Epithelial cell of prostate (primary cell): ENCODE measurements at regions not wholly inside any gene's neighbourhood (a gene's known extent, or its start where the extent isn't known, plus 50 kb on each side); places are given as distances from the start of the nearest gene placed in this dataset.
"Not testable (repeated sequence)": the region's sequence is repeated elsewhere in the genome, so short reads cannot be mapped to it uniquely, and the experiment has no call there.

Experiments used
- DNase-seq: peaks from one replicate; pipeline ENCODE4 v3.0.0-alpha.2; 2011; ENCODE audit warnings: low read depth, low spot score
- H3K27ac ChIP-seq: fragments of 450-650 bp; 2 replicates; pipeline ENCODE4 v1.5.1; 2017; ENCODE audit warnings: mild to moderate bottlenecking

GRCh38 chr7:405489-406211 is 114.0 kb downstream of the PDGFA start:
- DNase-seq, result no peak
- no peak overlapping the region for H3K27ac ChIP-seq

- DNase-seq, result no peak
- H3K27ac ChIP-seq, result no peak overlapping the region
These were observed 111.7 kb downstream of the PDGFA start for GRCh38 chr7:407721-408539.

GRCh38 chr7:408751-409311 is 110.8 kb downstream of the PDGFA start:
- no peak overlapping the region for H3K27ac ChIP-seq
- no peak for DNase-seq

GRCh38 chr7:409339-410281 is 110.0 kb downstream of the PDGFA start:
- DNase-seq, result no peak

GRCh38 chr7:410395-410910 is 109.2 kb downstream of the PDGFA start:
- H3K27ac ChIP-seq, result no peak overlapping the region
- no peak for DNase-seq

More at GRCh38 chr7:409339-410281, 110.0 kb downstream of the PDGFA start:
- no peak overlapping the region for H3K27ac ChIP-seq

GRCh38 chr7:411116-411515 is 108.5 kb downstream of the PDGFA start:
- not testable (repeated sequence) for H3K27ac ChIP-seq, DNase-seq

GRCh38 chr7:411677-412312 is 107.9 kb downstream of the PDGFA start:
- no peak for DNase-seq

GRCh38 chr7:412313-412710 is 107.3 kb downstream of the PDGFA start:
- H3K27ac ChIP-seq, result no peak overlapping the region
- no peak for DNase-seq

More at GRCh38 chr7:411677-412312, 107.9 kb downstream of the PDGFA start:
- H3K27ac ChIP-seq, result no peak overlapping the region

- H3K27ac ChIP-seq, result no peak overlapping the region
- DNase-seq, result no peak
These were observed 104.7 kb downstream of the PDGFA start for GRCh38 chr7:414681-415560.

GRCh38 chr7:415646-416525 is 103.8 kb downstream of the PDGFA start:
- DNase-seq, result no peak
- no peak overlapping the region for H3K27ac ChIP-seq

GRCh38 chr7:416761-417624 is 102.7 kb downstream of the PDGFA start:
- no peak for DNase-seq
- H3K27ac ChIP-seq, result no peak overlapping the region

- DNase-seq, result no peak
- H3K27ac ChIP-seq, result no peak overlapping the region
These were observed 102.1 kb downstream of the PDGFA start for GRCh38 chr7:417625-417889.

- no peak overlapping the region for H3K27ac ChIP-seq
- no peak for DNase-seq
These were observed 101.6 kb downstream of the PDGFA start for GRCh38 chr7:417973-418601.

GRCh38 chr7:418636-419280 is 100.9 kb downstream of the PDGFA start:
- no peak for DNase-seq
- H3K27ac ChIP-seq, result no peak overlapping the region

- no peak overlapping the region for H3K27ac ChIP-seq
- no peak for DNase-seq
These were observed 99.2 kb downstream of the PDGFA start for GRCh38 chr7:420142-421093.
